Mammary epithelial cell (primary cell): ENCODE measurements at regions not wholly inside any gene's neighbourhood (a gene's known extent, or its start where the extent isn't known, plus 50 kb on each side); places are given as distances from the start of the nearest gene placed in this dataset.

Experiments
- CTCF ChIP-seq, 2 donors: IDR thresholded peaks in 1 of 2; conservative IDR thresholded peaks in 1 of 2; 2 replicates each; pipeline ENCODE4 v1.5.1; 2011 to 2012; ENCODE audit warnings: inconsistent platforms in 2 of 2, low read length in 2 of 2, mild to moderate bottlenecking in 2 of 2, control low read depth in 1 of 2, low read depth in 1 of 2; ENCODE audit not compliant: insufficient read depth in 1 of 2; ENCODE audit errors: extremely low read depth in 1 of 2
- EZH2 ChIP-seq: IDR thresholded peaks from 2 replicates; pipeline ENCODE4 v1.6.1; 2012; ENCODE audit warnings: low read length, inconsistent platforms, borderline replicate concordance

GRCh38 chr5:113984928-113985327 is 376.9 kb upstream of the KCNN2 start:
- TF ChIP-seq CTCF (conservative IDR thresholded peaks at IDR 0.05 in 1 of 2, IDR thresholded peaks at IDR 0.05 in 1 of 2; ENCODE audit: extremely low read depth in 1 of 2, insufficient read depth in 1 of 2, low read depth in 1 of 2, low read length in 2 of 2) (no peak), EZH2 (no peak)
